ENCODE measurements at regions not wholly inside any gene's neighbourhood (a gene's known extent, or its start where the extent isn't known, plus 50 kb on each side); places are given as distances from the start of the nearest gene placed in this dataset.

DNA sequence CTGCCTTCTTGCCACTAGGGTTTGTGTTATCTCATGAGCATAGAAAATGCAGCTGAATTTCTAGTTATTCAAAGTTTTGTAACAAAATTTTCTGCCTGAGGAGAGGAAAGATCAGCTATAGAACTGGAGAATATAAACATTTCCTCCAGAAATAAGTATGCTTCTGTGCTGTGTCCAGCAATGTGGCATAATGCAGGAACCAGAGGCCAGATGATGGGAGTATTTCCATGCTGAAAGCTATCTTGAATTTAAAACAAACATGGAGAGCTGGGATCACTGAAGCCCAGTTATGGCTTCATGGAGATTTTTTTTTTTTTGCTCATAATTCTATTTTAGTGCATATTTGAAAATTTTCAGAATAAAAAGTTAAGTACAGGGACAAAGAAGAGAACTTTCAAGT is 608.2 kb downstream of the SOX6 start:
- Histone ChIP-seq H3K36me3 (ENCODE audit: control insufficient read depth in 2 of 2, insufficient read depth in 2 of 2, low read length in 2 of 2) (no peaks in the 10 kb centered on the region), H3K4me3 (ENCODE audit: low read length in 2 of 2) (no peak overlapping the region), H3K27ac (ENCODE audit: low read depth in 2 of 2, low read length in 2 of 2) (no peak overlapping the region), H3K4me1 (ENCODE audit: control insufficient read depth in 2 of 2, insufficient read depth in 2 of 2, low read length in 2 of 2) (peaks cover 0 to 2% of the 10 kb centered on the region in 2 donors), H3K9me3 (ENCODE audit: control insufficient read depth in 2 of 2, low read length in 2 of 2) (no peaks in the 10 kb centered on the region), H3K27me3 (ENCODE audit: control insufficient read depth in 2 of 2, insufficient read depth in 2 of 2, low read length in 2 of 2) (no peaks in the 10 kb centered on the region), H3K9ac (ENCODE audit: low read depth in 1 of 2, low read length in 2 of 2) (no peak overlapping the region)

- H3K9me3 ChIP-seq (ENCODE audit: control insufficient read depth in 2 of 2, low read length in 2 of 2) = no peaks in the 10 kb centered on the region
- no peak overlapping the region for H3K9ac ChIP-seq (ENCODE audit: low read depth in 1 of 2, low read length in 2 of 2)
- H3K4me1 ChIP-seq (ENCODE audit: control insufficient read depth in 2 of 2, insufficient read depth in 2 of 2, low read length in 2 of 2) = no peaks in the 10 kb centered on the region
- no peaks in the 10 kb centered on the region for H3K27me3 ChIP-seq (ENCODE audit: control insufficient read depth in 2 of 2, insufficient read depth in 2 of 2, low read length in 2 of 2)
- no peak overlapping the region for H3K27ac ChIP-seq (ENCODE audit: low read depth in 2 of 2, low read length in 2 of 2)
- H3K36me3 ChIP-seq (ENCODE audit: control insufficient read depth in 2 of 2, insufficient read depth in 2 of 2, low read length in 2 of 2) = no peaks in the 10 kb centered on the region
- no peak overlapping the region for H3K4me3 ChIP-seq (ENCODE audit: low read length in 2 of 2)
Measured at GRCh38 chr11:15748741-15749140, 607.6 kb downstream of the SOX6 start.

DNA sequence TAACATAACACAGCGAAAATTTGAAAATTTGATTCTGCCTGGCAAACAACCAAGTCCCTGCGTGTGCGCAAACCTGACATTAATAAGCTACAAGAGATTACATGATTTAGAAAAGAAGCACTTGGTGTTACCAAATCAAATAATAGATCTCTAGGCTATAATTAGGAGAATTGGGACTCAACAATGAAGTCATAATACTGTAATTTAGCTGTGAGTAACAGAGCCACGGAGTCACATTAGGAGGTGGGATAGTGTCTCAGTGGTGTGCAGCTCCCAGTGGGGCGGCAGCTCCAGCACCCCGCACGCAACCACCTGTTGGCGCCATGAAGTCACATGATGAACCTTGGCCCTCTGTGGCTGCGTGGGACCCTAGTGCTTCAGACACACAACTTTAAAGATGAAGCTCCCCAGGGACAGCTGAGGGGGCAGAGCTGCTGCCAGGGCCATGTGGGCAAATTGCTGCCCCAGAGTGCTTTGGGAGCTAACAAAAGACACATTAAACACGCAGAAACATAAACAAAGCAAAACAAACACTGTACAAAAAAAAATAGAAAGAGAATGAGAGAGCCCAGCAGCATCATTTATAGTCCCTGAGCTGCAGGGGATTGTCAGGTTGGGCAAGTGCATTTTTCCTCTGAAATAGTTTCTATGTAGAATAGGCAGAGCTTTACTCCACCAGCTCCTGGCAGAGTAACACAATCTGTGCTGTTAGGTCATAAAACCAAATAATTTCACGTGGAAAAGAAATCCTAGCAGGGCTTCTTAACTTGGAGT is 605.6 kb downstream of the SOX6 start:
- Histone ChIP-seq H3K4me3 (ENCODE audit: low read length in 2 of 2) (no peak overlapping the region), H3K36me3 (ENCODE audit: control insufficient read depth in 2 of 2, insufficient read depth in 2 of 2, low read length in 2 of 2) (no peaks in the 10 kb centered on the region)

GRCh38 chr11:15754221-15754620 is 602.1 kb downstream of the SOX6 start:
- H3K27me3 ChIP-seq (ENCODE audit: control insufficient read depth in 2 of 2, insufficient read depth in 2 of 2, low read length in 2 of 2) = no peaks in the 10 kb centered on the region
- no peak overlapping the region for H3K27ac ChIP-seq (ENCODE audit: low read depth in 2 of 2, low read length in 2 of 2)
- no peak overlapping the region for H3K4me3 ChIP-seq (ENCODE audit: low read length in 2 of 2)
- no peaks in the 10 kb centered on the region for H3K36me3 ChIP-seq (ENCODE audit: control insufficient read depth in 2 of 2, insufficient read depth in 2 of 2, low read length in 2 of 2)
- no peak overlapping the region for H3K9ac ChIP-seq (ENCODE audit: low read depth in 1 of 2, low read length in 2 of 2)
- no peaks in the 10 kb centered on the region for H3K9me3 ChIP-seq (ENCODE audit: control insufficient read depth in 2 of 2, low read length in 2 of 2)
- no peaks in the 10 kb centered on the region for H3K4me1 ChIP-seq (ENCODE audit: control insufficient read depth in 2 of 2, insufficient read depth in 2 of 2, low read length in 2 of 2)

More for the DNA sequence above, 605.6 kb downstream of the SOX6 start:
- no peak overlapping the region for H3K27ac ChIP-seq (ENCODE audit: low read depth in 2 of 2, low read length in 2 of 2)
- H3K27me3 ChIP-seq (ENCODE audit: control insufficient read depth in 2 of 2, insufficient read depth in 2 of 2, low read length in 2 of 2) = no peaks in the 10 kb centered on the region
- no peak overlapping the region for H3K9ac ChIP-seq (ENCODE audit: low read depth in 1 of 2, low read length in 2 of 2)
- H3K9me3 ChIP-seq (ENCODE audit: control insufficient read depth in 2 of 2, low read length in 2 of 2) = no peaks in the 10 kb centered on the region
- H3K4me1 ChIP-seq (ENCODE audit: control insufficient read depth in 2 of 2, insufficient read depth in 2 of 2, low read length in 2 of 2) = no peaks in the 10 kb centered on the region

DNA sequence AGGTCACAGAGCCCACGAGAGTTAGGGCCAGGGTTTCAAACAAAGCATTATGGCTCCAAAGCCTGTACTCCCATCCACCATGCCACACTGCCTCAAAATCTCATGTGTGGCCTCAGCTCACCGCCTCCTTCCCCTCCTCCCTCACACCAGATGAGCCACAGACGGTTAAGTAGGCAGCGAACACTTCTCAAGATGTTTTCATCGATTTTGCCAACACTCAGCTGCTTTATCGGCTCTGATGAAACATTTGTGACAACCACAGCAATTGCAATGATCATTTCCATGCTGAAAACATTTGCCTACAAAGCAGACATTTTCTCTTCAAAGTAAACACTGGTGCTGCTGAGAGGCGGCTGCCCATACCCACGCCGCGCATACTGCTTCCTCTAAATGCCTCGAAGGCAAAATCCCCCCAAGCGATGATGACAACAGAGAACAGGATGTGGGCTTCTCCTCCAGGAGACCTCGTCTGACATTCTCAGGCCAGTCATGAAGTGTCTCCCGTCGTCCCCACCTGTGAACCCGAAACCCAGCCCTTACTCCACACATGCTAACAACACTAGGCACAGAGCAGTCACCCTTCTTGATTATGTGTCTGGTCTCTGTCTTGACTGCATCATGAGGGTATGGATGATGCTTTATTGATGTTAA is 599.2 kb downstream of the SOX6 start:
- no peak overlapping the region for H3K27ac ChIP-seq (ENCODE audit: low read depth in 2 of 2, low read length in 2 of 2)

GRCh38 chr11:15758857-15759465 is 597.4 kb downstream of the SOX6 start:
- Histone ChIP-seq H3K27ac (ENCODE audit: low read depth in 2 of 2, low read length in 2 of 2) (no peak overlapping the region), H3K27me3 (ENCODE audit: control insufficient read depth in 2 of 2, insufficient read depth in 2 of 2, low read length in 2 of 2) (no peaks in the 10 kb centered on the region), H3K36me3 (ENCODE audit: control insufficient read depth in 2 of 2, insufficient read depth in 2 of 2, low read length in 2 of 2) (no peaks in the 10 kb centered on the region), H3K9me3 (ENCODE audit: control insufficient read depth in 2 of 2, low read length in 2 of 2) (no peaks in the 10 kb centered on the region), H3K4me3 (ENCODE audit: low read length in 2 of 2) (no peak overlapping the region), H3K9ac (ENCODE audit: low read depth in 1 of 2, low read length in 2 of 2) (no peak overlapping the region), H3K4me1 (ENCODE audit: control insufficient read depth in 2 of 2, insufficient read depth in 2 of 2, low read length in 2 of 2) (no peaks in the 10 kb centered on the region)

More for the DNA sequence above, 599.2 kb downstream of the SOX6 start:
- Histone ChIP-seq H3K9ac (ENCODE audit: low read depth in 1 of 2, low read length in 2 of 2) (no peak overlapping the region), H3K4me3 (ENCODE audit: low read length in 2 of 2) (no peak overlapping the region), H3K27me3 (ENCODE audit: control insufficient read depth in 2 of 2, insufficient read depth in 2 of 2, low read length in 2 of 2) (no peaks in the 10 kb centered on the region), H3K36me3 (ENCODE audit: control insufficient read depth in 2 of 2, insufficient read depth in 2 of 2, low read length in 2 of 2) (no peaks in the 10 kb centered on the region), H3K4me1 (ENCODE audit: control insufficient read depth in 2 of 2, insufficient read depth in 2 of 2, low read length in 2 of 2) (no peaks in the 10 kb centered on the region), H3K9me3 (ENCODE audit: control insufficient read depth in 2 of 2, low read length in 2 of 2) (no peaks in the 10 kb centered on the region)

DNA sequence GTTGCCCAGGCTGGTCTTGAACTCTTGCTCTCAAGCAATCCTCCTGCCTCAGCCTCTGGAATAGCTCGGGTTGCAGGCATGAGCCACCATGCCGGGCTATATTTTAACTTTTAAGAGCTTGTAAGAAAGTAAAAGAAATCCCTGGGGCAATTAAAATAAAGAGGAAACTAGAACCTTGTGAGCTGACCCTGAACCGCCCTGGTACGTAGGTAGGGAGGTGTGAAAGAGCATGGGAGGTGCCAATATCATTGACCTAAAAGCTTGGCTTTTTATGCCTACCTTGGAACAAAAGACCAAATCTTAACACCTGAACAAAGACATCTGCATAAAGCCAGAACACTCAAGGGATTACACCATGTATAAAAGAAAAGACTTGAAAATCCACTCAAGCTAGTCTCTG is 595.1 kb downstream of the SOX6 start:
- Histone ChIP-seq H3K4me3 (ENCODE audit: low read length in 2 of 2) (no peak overlapping the region), H3K9ac (ENCODE audit: low read depth in 1 of 2, low read length in 2 of 2) (no peak overlapping the region), H3K27me3 (ENCODE audit: control insufficient read depth in 2 of 2, insufficient read depth in 2 of 2, low read length in 2 of 2) (no peaks in the 10 kb centered on the region), H3K27ac (ENCODE audit: low read depth in 2 of 2, low read length in 2 of 2) (peak overlapping the region in 1 of 2 donors; percentile 25), H3K4me1 (ENCODE audit: control insufficient read depth in 2 of 2, insufficient read depth in 2 of 2, low read length in 2 of 2) (peaks cover 2 to 5% of the 10 kb centered on the region in 2 donors), H3K9me3 (ENCODE audit: control insufficient read depth in 2 of 2, low read length in 2 of 2) (no peaks in the 10 kb centered on the region), H3K36me3 (ENCODE audit: control insufficient read depth in 2 of 2, insufficient read depth in 2 of 2, low read length in 2 of 2) (no peaks in the 10 kb centered on the region)

GRCh38 chr11:15764326-15764725 is 592.0 kb downstream of the SOX6 start:
- Histone ChIP-seq H3K36me3 (ENCODE audit: control insufficient read depth in 2 of 2, insufficient read depth in 2 of 2, low read length in 2 of 2) (no peaks in the 10 kb centered on the region), H3K27ac (ENCODE audit: low read depth in 2 of 2, low read length in 2 of 2) (peak overlapping the region; percentile 69 to 72), H3K9ac (ENCODE audit: low read depth in 1 of 2, low read length in 2 of 2) (peak overlapping the region in 1 of 2 donors; percentile 63), H3K4me1 (ENCODE audit: control insufficient read depth in 2 of 2, insufficient read depth in 2 of 2, low read length in 2 of 2) (peaks cover 5 to 18% of the 10 kb centered on the region in 2 donors), H3K4me3 (ENCODE audit: low read length in 2 of 2) (peak overlapping the region in 1 of 2 donors; percentile 55), H3K27me3 (ENCODE audit: control insufficient read depth in 2 of 2, insufficient read depth in 2 of 2, low read length in 2 of 2) (no peaks in the 10 kb centered on the region), H3K9me3 (ENCODE audit: control insufficient read depth in 2 of 2, low read length in 2 of 2) (no peaks in the 10 kb centered on the region)

DNA sequence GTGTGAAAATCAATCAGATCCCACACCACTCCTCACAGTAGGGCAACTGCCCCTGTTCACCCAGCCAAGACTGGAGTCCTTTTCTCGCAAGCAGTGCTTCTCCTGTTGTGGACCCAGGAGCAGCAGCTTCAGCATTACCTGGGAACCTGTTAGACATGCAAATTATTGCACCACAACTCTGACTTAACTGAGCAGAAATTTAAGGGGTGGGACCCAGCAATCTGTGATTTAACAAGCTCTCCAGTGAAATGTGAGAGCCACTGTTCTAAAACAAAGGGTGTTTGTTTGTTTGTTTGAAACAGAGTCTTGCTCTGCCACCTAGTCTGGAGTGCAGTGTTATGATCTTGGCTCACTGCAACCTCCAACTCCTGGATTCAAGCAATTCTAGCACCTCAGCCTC is 591.4 kb downstream of the SOX6 start:
- peak overlapping the region in 1 of 2 donors; percentile 63 for H3K9ac ChIP-seq (ENCODE audit: low read depth in 1 of 2, low read length in 2 of 2)
- H3K27ac ChIP-seq (ENCODE audit: low read depth in 2 of 2, low read length in 2 of 2) = peak overlapping the region; percentile 69 to 72
- no peaks in the 10 kb centered on the region for H3K27me3 ChIP-seq (ENCODE audit: control insufficient read depth in 2 of 2, insufficient read depth in 2 of 2, low read length in 2 of 2)

DNA sequence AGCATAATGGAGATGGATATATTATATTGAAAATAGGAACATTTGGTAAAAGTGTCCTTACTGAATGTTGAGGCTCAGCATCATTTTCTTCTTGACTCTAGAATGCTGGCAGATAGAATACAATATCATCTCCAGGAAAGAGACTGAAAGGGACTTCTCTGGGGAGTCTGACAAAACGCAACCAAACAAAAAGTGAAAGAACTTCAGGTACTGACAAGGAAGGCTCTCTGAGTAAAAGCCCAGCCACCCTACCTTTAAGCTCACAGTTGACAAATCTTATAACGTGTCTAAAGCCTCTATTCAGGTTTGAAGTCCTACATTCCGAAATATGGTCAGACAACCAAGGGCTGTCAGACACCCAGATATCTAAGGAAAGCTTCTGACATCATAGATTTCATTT is 590.8 kb downstream of the SOX6 start:
- Histone ChIP-seq H3K4me3 (ENCODE audit: low read length in 2 of 2) (peak overlapping the region in 1 of 2 donors; percentile 55), H3K9me3 (ENCODE audit: control insufficient read depth in 2 of 2, low read length in 2 of 2) (no peaks in the 10 kb centered on the region), H3K9ac (ENCODE audit: low read depth in 1 of 2, low read length in 2 of 2) (peak overlapping the region; percentile 43 to 49), H3K27me3 (ENCODE audit: control insufficient read depth in 2 of 2, insufficient read depth in 2 of 2, low read length in 2 of 2) (no peaks in the 10 kb centered on the region), H3K4me1 (ENCODE audit: control insufficient read depth in 2 of 2, insufficient read depth in 2 of 2, low read length in 2 of 2) (peaks cover 9 to 29% of the 10 kb centered on the region in 2 donors), H3K27ac (ENCODE audit: low read depth in 2 of 2, low read length in 2 of 2) (peak overlapping the region; percentile 72), H3K36me3 (ENCODE audit: control insufficient read depth in 2 of 2, insufficient read depth in 2 of 2, low read length in 2 of 2) (no peaks in the 10 kb centered on the region)

More for the DNA sequence above, 591.4 kb downstream of the SOX6 start:
- H3K4me3 ChIP-seq (ENCODE audit: low read length in 2 of 2) = peak overlapping the region in 1 of 2 donors; percentile 55
- H3K36me3 ChIP-seq (ENCODE audit: control insufficient read depth in 2 of 2, insufficient read depth in 2 of 2, low read length in 2 of 2) = no peaks in the 10 kb centered on the region
- peaks cover 9 to 24% of the 10 kb centered on the region in 2 donors for H3K4me1 ChIP-seq (ENCODE audit: control insufficient read depth in 2 of 2, insufficient read depth in 2 of 2, low read length in 2 of 2)
- no peaks in the 10 kb centered on the region for H3K9me3 ChIP-seq (ENCODE audit: control insufficient read depth in 2 of 2, low read length in 2 of 2)
